ENCODE measurements at regions not wholly inside any gene's neighbourhood (a gene's known extent, or its start where the extent isn't known, plus 50 kb on each side); places are given as distances from the start of the nearest gene placed in this dataset.

GRCh38 chr4:98775672-98776071 is 117.3 kb upstream of the TSPAN5 start:
- intact Hi-C loops (cut with micrococcal nuclease; ENCODE audit: unreplicated experiment): no loop called here
- Histone ChIP-seq H3K4me1 (ENCODE audit: insufficient read depth, low read length, poor library complexity, severe bottlenecking) (no peaks in the 10 kb centered on the region), H3K9me3 (ENCODE audit: low read depth, low read length, poor library complexity, severe bottlenecking) (no peaks in the 10 kb centered on the region), H3K36me3 (ENCODE audit: insufficient read depth, low read length, poor library complexity, severe bottlenecking) (no peaks in the 10 kb centered on the region), H3K4me3 (ENCODE audit: low read depth, low read length, poor library complexity, severe bottlenecking) (no peak overlapping the region), H3K27ac (ENCODE audit: low read depth, low read length, poor library complexity, severe bottlenecking) (no peak overlapping the region), H3K27me3 (replicated peaks; ENCODE audit: insufficient read depth, low read depth, low read length, poor library complexity) (no peaks in the 10 kb centered on the region)
- no peak for DNase-seq (ENCODE audit: low spot score)
- no peak for TF ChIP-seq CTCF (conservative IDR thresholded peaks at IDR 0.05; ENCODE audit: low read depth, low read length)
- TF ChIP-seq EZH2 (IDR thresholded peaks at IDR 0.05; ENCODE audit: borderline replicate concordance, low read depth, low read length, poor library complexity, severe bottlenecking): no peak
- CTCF ChIA-PET: no interaction called here
- POLR2A ChIA-PET (ENCODE audit: low non-redundant PET): no interaction called here
- BruUV-seq (replicated peaks): no TSS peak

DNA sequence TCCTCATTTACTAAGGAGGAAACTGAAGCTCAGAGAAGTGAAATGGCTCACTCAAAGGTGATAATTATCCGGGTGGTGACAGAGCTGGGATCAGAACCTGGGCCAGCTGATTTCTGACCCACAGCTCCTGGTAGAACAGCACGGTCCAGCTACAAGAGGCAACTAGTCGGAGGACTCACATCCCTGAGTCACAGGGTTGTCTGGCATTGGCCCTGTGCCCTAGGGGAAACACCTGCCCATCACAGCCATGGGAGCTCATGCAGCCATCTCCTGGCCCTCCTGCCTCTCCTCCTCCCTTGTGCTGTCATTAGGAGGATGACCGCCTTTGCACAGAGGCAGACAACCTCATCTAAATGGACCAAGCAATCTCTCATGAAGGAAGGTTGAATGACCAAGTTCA is 115.2 kb upstream of the TSPAN5 start:
- H3K9me3 ChIP-seq (ENCODE audit: low read depth, low read length, poor library complexity, severe bottlenecking): no peaks in the 10 kb centered on the region
- H3K36me3 ChIP-seq (ENCODE audit: insufficient read depth, low read length, poor library complexity, severe bottlenecking): no peaks in the 10 kb centered on the region
- intact Hi-C loops (cut with micrococcal nuclease; ENCODE audit: unreplicated experiment): no loop called here
- no peak overlapping the region for H3K27ac ChIP-seq (ENCODE audit: low read depth, low read length, poor library complexity, severe bottlenecking)
- H3K4me3 ChIP-seq (ENCODE audit: low read depth, low read length, poor library complexity, severe bottlenecking): no peak overlapping the region
- no peaks in the 10 kb centered on the region for H3K4me1 ChIP-seq (ENCODE audit: insufficient read depth, low read length, poor library complexity, severe bottlenecking)
- no peaks in the 10 kb centered on the region for H3K27me3 ChIP-seq (replicated peaks; ENCODE audit: insufficient read depth, low read depth, low read length, poor library complexity)
- TF ChIP-seq EZH2 (IDR thresholded peaks at IDR 0.05; ENCODE audit: borderline replicate concordance, low read depth, low read length, poor library complexity, severe bottlenecking): no peak
- TF ChIP-seq CTCF (conservative IDR thresholded peaks at IDR 0.05; ENCODE audit: low read depth, low read length): no peak
- BruUV-seq (replicated peaks): no TSS peak
- no peak for DNase-seq (ENCODE audit: low spot score)
- POLR2A ChIA-PET (ENCODE audit: low non-redundant PET): no interaction called here
- CTCF ChIA-PET: no interaction called here

DNA sequence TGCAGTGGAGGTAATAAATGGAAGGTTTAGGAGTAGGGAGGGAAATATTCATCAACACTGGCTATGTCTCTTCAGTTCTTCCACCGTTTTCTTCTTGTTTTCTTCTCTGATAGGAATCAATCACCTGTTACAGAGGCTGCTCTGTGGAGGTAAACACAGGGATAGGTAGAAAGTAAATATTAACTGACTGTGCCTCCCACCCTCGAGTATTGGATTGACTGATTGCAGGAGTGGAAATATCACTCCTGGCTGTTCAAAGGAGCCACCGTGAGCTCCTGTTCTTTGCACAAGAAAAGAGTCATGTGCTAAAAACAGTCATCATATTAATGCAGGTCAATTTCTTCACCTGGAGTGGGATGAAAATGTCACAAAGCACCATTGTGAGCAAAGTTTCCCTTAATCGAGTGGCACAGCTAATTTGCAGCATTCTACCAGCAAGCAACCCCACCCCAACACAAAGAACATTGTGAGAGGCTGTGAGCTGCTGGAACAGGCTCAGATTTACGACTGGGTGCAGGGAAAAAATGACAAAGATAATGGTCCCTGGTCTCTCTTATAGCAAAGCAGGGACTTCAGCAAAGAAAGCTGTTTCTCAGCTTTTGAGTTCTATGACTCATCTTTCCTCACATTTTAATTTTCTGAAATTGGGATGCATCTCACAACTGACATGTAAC is 113.7 kb upstream of the TSPAN5 start:
- no peak overlapping the region for H3K4me3 ChIP-seq (ENCODE audit: low read depth, low read length, poor library complexity, severe bottlenecking)
- intact Hi-C loops (cut with micrococcal nuclease; ENCODE audit: unreplicated experiment): no loop called here
- H3K27me3 ChIP-seq (replicated peaks; ENCODE audit: insufficient read depth, low read depth, low read length, poor library complexity): no peaks in the 10 kb centered on the region
- no peak for DNase-seq (ENCODE audit: low spot score)
- H3K36me3 ChIP-seq (ENCODE audit: insufficient read depth, low read length, poor library complexity, severe bottlenecking): no peaks in the 10 kb centered on the region
- H3K4me1 ChIP-seq (ENCODE audit: insufficient read depth, low read length, poor library complexity, severe bottlenecking): no peaks in the 10 kb centered on the region
- no peaks in the 10 kb centered on the region for H3K9me3 ChIP-seq (ENCODE audit: low read depth, low read length, poor library complexity, severe bottlenecking)
- BruUV-seq (replicated peaks): no TSS peak
- H3K27ac ChIP-seq (ENCODE audit: low read depth, low read length, poor library complexity, severe bottlenecking): no peak overlapping the region
- CTCF ChIA-PET: no interaction called here
- TF ChIP-seq CTCF (conservative IDR thresholded peaks at IDR 0.05; ENCODE audit: low read depth, low read length): no peak
- no peak for TF ChIP-seq EZH2 (IDR thresholded peaks at IDR 0.05; ENCODE audit: borderline replicate concordance, low read depth, low read length, poor library complexity, severe bottlenecking)
- POLR2A ChIA-PET (ENCODE audit: low non-redundant PET): no interaction called here

All from A673 (cell line).